GM20000 (cell line): ENCODE measurements at regions not wholly inside any gene's neighbourhood (a gene's known extent, or its start where the extent isn't known, plus 50 kb on each side); places are given as distances from the start of the nearest gene placed in this dataset.

Experiments used
- DNase-seq: peaks from one replicate; pipeline ENCODE4 v3.0.0; 2012; ENCODE audit warnings: low spot score
- TF ChIP-seq, protein P1 (sequence below): IDR thresholded peaks from 2 replicates; pipeline ENCODE4 v1.5.1; 2012; ENCODE audit warnings: mild to moderate bottlenecking, control low read depth; ENCODE audit errors: extremely low read depth, missing control alignments

DNA sequence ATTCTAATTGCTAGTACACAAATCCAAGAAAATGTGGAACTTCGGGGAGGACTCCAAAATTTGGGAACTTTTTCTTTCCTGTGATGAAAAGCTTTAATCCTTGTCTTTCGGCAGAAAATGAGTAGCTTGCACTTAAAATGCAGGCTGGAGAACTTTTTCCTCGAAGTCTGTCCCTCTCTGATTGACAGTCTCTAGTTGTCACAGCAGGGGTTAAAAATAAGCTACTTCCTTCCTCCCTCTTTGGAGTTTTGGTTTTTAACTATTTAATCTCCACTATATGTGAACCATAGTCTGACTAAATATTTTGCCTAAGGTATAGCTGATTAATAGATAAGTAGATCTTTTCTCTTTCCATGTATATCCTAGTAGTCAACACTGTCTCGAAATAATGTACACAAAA lies 66.8 kb upstream of the MBOAT1 start:
- TF ChIP-seq, protein P1, sequence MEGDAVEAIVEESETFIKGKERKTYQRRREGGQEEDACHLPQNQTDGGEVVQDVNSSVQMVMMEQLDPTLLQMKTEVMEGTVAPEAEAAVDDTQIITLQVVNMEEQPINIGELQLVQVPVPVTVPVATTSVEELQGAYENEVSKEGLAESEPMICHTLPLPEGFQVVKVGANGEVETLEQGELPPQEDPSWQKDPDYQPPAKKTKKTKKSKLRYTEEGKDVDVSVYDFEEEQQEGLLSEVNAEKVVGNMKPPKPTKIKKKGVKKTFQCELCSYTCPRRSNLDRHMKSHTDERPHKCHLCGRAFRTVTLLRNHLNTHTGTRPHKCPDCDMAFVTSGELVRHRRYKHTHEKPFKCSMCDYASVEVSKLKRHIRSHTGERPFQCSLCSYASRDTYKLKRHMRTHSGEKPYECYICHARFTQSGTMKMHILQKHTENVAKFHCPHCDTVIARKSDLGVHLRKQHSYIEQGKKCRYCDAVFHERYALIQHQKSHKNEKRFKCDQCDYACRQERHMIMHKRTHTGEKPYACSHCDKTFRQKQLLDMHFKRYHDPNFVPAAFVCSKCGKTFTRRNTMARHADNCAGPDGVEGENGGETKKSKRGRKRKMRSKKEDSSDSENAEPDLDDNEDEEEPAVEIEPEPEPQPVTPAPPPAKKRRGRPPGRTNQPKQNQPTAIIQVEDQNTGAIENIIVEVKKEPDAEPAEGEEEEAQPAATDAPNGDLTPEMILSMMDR = no peak
- no peak for DNase-seq

DNA sequence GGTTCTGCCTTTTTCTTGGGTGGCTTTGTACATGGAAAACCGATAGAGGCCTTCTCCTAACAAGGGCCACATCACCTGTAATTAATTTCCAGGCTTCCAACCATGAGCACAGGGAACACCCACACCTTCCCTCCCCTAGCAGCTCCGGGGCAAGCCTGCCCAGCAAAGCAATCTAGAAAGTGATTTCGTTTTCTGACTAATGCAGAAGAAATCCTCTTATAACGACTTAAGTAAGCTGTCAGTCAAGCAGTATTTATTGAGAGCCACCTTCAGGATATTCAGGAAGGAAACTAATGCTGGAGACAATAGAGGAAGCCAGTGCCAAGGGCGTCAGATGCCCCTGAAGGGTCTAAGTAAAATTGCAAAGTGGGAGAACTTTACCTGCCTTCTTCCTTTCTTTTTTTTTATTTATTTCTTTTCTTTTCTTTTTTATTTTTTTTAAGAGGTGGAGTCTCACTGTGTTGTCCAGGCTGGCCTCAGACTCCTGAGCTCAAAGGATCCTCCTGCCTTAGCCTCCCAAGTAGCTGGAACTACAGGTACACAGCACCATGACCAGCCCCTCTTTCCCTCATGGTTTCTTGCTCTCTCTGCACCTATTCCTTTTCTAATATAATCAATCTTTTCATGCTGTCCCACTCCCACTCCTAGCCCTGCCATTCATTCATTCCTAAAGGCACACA lies 67.5 kb upstream of the MBOAT1 start:
- TF ChIP-seq, protein P1 = no peak
- DNase-seq = no peak

DNA sequence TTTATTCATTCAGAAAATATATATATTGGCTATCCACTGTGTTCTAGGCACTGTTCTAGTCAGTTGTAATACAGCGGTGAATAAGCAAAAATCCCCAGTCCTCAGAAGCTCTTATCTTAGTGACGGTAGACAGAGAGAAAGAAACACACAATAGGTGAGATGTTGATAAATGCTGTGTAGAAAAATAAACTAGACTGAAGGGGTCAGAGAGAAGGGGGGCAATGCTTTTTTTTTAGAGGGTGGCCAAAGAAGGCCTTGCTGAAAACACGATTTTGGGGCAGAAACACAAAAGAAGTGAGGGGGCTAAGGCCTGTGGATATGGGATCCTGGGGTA lies 68.0 kb upstream of the MBOAT1 start:
- no peak for DNase-seq
- TF ChIP-seq, protein P1 = no peak

DNA sequence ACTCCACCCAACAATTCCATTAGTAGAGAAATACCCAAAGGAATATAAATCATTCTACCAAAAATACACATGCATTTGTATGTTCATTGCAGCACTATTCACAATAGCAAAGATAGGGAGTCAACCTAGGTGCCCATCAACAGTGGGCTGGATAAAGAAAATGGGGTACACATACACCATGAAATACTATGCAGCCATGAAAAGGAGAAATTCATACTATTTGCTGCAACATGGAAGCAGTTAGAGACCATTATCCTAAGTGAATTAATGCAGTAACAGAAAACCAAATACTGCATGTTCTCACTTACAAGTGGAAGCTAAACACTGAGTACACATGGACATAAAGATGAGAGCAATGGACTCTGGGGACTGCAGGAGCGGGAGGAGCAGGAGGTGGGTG lies 72.4 kb upstream of the MBOAT1 start:
- TF ChIP-seq, protein P1 = no peak
- DNase-seq = no peak

DNA sequence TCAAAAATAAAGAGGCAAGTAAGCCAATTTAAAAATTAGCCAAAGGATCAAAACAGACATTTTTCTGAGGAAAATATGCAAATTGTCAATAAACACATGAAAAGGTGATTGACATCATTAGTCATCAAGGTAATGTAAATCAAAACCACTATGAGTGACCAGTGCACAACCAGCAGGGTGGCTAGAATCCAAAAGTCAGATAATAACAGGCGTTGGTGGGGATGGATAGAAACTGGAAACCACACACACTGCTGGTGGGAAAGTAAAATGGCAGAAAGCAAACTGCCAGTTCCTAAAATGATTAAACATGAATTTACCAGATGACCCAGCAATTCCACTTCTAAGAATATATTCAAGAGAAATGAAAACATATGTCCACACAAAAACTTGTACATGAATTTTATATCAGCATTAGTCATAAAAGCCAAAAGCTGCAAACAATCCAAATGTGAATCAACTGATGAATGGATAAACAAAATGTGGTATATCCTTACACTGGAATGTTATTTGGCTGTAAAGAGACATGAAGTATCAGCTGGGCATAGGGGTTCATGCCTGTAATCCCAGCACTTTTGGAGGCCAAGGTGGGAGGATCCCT lies 74.8 kb upstream of the MBOAT1 start:
- TF ChIP-seq, protein P1 = no peak
- no peak for DNase-seq

DNA sequence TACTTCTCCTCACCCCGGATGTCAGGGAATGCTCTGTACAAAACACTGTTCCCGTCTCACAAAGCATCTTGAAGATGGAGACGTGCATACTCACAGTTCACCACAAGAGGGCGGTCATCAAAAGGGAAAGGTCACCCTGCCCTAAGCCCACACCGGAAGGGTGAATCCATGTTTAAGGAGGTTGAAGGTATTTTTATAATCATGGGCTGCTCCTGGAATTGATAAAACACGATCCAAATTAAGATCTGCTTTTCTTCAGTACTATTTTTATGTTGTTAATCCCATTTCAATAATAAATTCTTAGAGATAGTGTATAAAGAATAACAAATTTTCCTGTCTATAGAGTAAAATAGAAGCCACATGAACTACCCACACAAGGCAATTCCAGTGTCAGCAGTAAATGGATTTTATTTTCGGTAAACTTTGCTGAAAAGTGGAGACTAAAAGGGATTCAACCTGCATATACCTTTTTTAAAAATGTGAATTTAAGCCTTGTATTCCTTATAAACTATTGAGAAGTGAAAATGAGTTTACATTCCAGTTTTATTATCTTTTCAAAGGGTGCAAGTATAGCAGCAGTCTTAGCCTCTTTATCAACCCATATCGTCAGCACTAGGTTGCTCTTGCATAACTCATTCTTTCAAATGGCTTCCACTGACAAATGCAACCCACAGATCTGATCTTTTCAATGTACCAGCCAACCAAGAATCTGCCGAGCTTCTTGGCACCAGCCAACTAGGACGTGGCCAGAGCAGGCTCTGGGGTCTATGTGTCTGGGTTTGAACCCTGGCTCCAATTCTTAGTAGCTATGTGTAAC lies 79.7 kb upstream of the MBOAT1 start:
- peak; percentile 71 for DNase-seq
- TF ChIP-seq, protein P1 = peak; percentile 87

DNA sequence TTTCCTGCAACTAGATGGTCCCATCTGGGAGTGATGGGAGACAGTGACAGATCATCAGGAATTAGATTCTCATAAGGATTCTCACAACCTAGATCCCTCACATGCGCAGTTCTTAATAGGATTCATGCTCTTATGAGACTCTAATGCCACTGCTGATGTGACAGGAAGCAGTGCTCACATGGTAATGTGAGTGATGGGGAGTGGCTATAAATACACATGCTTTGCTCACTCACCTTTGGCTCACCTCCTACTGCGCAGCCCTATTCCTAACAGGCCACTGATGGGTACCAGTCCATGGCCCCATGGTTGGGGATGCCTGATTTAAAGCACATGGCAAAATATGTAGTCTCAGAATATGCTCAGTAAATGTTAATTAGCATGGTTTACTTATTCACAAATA lies 80.6 kb upstream of the MBOAT1 start:
- TF ChIP-seq, protein P1 = no peak
- no peak for DNase-seq
